ENCODE measurements at regions not wholly inside any gene's neighbourhood (a gene's known extent, or its start where the extent isn't known, plus 50 kb on each side); places are given as distances from the start of the nearest gene placed in this dataset.
"Not testable (repeated sequence)": the region's sequence is repeated elsewhere in the genome, so short reads cannot be mapped to it uniquely, and the experiment has no call there.

DNA sequence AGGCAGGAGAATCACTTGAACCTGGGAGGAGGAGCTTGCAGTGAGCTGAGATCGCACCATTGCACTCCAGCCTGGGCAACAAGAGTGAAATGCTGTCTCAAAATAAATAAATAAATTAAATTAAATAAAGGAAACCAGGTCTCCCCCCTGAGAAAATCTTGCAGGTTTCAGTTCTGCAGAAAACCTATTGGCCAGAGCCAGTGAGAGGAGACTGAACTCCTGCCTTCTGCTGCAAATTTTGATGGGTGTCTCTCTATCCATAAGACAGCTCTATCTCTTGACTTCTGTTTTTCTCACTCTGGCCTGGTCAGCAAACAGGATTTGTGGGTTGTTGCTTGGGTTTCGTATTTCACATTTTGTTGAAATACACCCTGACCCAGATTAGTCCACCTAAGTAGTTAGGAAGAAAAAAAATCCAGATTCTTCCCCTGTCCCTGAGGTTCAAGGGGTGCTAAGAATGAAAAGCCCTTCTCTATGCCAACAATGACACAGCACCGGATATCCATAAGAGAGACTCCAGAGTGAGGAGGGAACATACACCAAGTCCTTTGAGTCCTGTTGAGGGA, 86.7 kb upstream of the MAP4K4 start:
- no peak for DNase-seq (ENCODE audit: low read depth)

DNA sequence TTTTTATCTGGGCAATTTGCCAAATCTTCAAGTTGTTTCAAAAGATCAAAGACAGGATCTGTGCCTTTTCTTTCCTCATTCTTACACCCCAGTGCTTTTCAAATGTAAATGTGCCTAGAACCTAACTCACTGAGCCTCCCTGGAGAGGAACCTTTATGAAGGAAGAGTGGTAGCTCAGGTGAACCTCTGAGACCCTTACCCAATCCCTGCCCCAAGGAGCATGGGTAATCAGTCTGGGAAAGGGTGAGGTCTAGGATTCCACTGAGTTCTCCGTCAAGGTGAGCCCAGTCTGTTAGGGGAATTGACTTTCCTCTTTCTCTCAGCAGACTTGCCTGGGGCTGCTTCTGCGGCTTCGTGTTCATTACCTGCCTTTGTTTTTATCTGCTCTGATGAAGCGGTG, 88.1 kb upstream of the MAP4K4 start:
- DNase-seq (ENCODE audit: low read depth), result no peak

DNA sequence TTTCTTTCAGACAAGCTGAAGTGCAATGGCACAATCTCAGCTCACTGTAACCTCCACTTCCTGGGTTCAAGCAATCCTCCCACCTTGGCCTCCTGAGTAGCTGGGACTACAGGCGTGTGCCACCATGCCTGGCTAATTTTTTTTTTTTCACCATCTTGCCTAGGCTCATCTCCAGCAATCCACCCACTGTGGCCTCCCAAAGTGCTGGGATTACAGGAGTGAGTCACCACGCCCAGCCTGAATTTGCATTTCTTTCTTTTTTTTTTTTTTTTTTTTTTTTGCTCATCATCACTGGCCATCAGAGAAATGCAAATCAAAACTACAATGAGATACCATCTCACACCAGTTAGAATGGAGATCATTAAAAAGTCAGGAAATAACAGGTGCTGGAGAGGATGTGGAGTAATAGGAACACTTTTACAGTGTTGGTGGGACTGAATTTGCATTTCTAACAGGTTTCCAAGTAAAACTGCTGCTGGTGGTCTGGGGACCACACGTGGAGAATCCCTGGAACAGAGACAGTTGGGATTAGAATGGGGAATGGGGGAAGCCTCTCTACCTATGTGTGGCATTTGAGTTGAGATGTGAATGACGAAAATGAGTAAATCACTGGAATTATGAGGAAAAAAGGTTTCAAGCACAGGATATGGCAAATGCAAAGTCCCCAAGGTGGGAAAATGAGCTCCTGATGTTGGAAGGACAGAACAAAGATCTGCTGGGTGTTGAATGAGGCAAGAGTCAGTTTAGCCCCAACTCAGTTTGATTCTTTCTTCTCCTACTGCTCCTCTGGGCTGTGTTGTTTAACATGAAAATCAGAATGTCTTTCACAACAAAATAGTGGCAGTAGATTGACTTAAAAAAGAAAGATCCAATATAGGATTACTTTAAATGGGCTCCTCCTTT, 88.8 kb upstream of the MAP4K4 start:
- no peak for DNase-seq (ENCODE audit: low read depth)

DNA sequence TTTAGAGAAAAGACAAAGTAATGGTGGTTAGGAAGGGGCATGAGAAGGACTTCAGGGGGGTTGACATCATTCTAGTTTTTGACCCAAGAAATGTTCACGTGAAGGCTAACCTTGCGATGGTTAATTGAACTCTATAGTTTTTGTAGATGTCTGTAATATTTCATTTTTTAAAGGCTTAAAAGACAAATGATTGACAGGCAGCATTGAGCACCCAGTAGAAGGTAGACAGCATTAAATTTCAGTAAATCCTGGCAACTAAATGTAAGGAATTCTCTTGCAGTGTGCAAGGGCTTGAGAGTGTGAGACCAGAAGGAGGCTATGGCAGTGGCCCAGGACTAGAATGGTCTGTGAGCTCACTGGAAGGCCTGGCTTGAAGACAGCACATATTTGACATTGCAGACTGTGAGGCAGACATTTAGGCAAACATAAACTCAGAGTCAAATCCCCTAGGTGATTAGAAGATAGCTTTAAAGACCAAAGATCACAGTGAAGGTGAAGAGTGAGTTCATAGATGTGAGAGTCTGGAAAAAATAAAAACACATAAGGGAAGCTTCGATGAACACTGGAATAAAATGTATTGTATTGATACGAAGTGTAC, 100.1 kb upstream of the MAP4K4 start:
- DNase-seq (ENCODE audit: low read depth), result peak; percentile 48

DNA sequence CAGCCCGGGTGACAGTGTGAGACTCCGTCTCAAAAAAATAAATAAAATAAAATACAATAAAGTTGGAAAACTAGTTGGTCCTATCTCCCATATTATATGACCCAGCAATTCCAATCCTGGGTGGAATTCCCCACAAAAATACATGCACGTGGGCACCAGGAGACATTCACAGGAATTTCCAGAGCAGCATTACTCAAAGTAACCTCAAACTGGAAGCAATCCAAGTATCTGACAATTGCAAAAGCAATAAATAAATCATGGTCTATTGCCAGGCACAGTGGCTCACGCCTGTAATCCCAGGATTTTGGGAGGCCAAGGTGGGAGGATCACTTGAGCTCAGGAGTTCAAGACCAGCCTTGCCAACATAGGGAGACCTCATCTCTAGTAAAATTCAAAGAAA, 101.2 kb upstream of the MAP4K4 start:
- DNase-seq (ENCODE audit: low read depth), result no peak

DNA sequence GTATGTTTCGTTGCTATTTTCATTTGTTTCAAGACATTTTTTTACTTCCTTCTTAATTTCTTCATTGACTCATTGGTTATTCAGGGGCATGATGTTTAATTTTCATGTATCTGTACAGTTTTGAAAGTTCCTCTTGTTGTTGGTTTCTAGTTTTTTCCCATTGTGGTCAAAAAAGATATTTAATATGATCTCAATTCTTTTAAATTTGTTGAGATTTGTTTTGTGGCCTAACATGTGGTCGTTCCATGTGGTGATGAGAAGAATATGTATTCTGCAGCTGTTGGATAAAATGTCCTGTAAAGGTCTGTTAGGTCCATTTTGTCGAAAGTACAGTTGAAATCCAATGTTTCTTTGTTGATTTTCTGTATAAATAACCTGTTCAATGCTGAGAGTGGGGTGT, 110.3 kb upstream of the MAP4K4 start:
- no peak for DNase-seq (ENCODE audit: low read depth)

DNA sequence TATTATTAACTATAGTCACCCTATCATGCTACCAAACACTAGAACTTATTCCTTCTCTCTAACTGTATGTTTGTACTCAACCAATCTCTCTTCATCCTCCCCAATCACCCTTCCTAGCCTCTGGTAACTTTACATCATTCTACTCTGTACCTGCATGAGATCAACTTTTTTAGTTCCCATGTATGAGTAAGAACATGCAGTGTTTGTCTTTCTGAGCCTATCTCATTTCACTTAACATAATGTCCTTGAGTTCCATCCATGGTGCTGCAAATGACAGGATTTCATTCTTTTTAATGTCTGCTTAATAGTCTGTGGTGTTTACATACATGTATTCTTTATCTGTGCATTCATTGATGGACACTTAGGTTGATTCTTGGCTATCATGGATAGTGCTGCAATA, 108.9 kb upstream of the RFX8 start:
- no peak for DNase-seq (ENCODE audit: low read depth)

DNA sequence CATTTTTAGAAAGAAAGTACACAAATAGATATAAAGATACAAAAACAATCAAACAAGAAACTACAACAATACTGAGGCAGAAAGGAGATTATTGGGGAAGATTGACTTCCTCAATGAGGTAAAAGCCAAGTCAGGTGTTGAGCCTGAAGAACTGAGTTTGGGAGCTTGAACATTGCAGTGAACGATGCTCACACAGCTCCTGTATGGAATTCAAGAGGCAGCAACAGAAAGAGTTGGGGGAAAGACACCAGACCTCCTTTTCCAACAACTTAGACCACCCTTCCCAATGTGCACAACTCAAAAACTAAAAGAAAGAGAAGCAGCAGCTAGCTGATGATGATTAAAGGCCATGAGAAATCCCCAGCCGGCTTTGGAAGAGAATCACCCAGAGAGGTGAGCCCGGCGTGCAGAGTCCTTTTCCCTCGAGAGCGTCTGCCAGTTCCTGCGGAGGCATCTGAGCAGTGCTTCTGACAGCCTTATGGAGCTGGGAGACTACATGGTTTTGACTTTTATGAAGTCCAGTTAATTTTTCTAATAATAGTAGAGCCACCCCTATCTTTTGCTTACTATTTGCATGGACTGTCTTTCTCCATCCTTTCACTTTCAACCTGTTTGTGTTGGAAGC, 106.9 kb upstream of the RFX8 start:
- no peak for DNase-seq (ENCODE audit: low read depth)

DNA sequence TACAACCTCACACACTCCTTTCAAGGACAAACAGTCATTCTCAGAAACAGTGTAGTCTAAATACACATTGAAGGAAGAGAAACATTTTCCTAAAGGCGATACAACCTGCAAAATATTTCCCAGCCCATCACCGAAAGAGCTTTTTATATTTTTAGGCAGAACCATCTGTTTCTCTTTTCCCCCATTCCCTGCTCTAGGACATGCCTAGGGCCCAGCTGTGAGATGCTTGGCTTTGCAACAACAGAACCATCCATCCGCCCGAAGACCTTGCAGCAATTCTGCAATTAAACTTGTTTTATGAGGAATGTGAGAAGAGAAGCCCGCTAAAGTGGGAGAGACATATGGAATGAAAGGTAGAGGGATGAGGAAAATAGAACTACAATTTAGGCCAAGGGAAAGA, 105.6 kb upstream of the RFX8 start:
- no peak for DNase-seq (ENCODE audit: low read depth)

DNA sequence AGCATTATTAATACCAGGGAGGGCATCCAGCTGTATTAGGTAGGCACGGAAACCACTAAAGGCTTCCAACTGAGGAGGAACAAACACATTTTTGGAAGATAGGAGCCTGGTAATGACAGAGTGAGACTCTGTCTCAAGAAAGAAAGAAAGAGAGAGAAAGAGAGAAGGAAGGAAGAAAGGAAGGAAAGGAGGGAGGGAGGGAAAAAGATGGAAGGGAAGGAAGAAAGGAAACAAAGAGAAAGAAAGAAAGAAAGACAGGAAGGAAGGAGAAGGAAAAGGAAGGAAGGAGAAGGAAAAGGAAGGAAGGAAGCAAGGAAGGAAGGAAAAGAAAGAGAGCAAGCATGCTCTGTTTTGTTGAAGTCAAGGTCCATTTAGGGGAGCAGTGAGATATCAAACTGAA, 103.8 kb upstream of the RFX8 start:
- no peak for DNase-seq (ENCODE audit: low read depth)

DNA sequence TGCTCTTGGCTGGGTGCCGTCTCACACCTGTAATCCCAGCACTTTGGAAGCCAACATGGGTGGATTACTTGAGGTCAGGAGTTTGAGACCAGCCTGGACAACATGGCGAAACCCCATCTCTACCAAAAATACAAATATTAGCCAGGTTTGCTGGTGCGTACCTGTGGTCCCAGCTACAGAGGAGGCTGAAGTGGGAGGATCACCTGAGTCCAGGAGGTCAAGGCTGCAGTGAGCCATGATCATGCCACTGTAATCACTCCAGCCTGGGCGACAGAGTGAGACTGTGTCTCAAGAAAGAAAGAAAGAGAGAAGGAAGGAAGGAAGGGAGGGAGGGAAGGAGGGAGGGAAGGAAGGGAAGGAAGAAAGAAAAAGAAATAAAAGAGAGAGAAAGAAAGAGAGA, 103.2 kb upstream of the RFX8 start:
- not testable (repeated sequence) for DNase-seq (ENCODE audit: low read depth)

DNA sequence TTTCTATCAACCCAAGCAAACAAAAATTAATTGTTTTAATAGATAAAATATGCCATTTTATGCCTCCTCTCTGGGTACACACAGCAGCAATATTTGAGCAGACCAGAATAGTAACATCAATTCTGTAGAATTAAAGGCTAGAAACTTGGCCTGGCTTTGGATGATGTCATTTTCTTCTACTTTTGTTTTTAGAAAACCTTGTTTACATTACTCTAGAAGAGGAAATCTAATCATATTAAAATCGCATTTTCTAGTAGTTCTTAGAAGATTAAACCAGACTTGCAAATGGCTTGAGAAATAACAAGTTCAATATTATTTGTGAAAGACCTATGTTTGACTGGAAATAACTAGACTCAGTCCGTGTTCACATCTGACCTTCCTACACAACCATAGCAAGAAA, 102.3 kb upstream of the RFX8 start:
- DNase-seq (ENCODE audit: low read depth), result no peak

DNA sequence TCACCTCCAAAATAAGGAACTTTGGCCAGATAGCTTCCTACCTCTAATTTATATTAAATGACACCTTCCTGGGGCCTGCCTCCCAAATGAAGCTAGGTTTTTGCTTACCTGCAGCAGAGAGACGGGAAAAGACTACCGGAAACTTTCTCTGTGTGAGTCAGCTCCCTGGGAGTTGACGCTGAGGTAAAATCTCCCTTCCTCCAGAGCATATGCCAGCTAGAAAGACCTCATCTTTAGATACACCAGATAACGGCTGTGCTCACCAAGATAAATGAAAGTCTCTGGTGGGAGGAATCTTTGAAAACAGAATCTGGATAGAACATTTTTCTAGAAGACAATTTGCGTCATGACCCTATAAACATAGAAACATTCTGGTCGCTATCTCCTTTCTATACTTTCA, 99.7 kb upstream of the RFX8 start:
- DNase-seq (ENCODE audit: low read depth), result no peak

DNA sequence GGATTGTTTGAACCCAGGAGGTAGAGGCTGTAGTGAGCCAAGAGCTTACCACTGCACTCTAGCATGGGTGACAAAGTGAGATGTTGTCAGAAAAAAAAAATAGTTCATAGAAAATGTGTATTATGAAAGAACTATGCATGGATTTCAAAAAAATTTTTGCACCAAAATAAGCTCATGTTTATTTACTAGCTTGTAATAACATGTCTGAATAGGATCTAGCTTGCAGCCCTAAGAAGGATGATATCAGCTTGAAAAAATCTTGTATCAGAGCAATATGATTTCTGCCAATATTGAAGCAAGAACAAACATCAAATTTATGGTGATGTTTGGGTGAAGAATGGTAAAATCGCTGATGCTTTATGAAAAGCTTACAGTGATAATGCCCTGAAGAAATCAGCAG, 97.0 kb upstream of the RFX8 start:
- DNase-seq (ENCODE audit: low read depth), result no peak

DNA sequence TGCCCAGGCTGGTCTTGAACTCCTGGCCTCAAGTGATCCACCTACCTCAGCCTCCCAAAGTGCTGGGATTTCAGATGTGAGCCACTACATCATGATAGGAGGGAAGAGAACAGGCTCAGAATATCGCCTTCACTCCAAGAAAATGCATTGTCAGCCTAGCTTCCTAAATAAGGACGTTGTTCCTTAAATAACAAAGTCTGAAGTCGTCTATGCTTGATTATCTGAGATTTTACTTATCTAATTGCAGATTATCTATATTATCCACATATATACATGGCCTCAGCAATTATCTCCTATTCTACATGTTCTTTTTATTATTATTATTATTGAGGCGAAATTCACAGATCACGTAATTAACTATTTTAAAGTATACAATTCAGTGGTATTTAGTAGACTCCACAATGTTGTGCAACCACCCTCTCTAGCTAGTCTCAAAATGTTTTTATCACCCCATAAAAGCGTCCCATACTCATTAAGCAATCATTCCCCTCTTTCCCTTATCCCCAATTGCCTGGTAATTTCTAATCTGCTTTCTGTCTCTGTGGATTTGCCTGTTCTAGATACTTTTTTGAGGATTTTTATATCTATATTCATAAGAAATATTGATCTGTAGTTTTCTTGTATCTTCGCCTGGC, 95.1 kb upstream of the RFX8 start:
- no peak for DNase-seq (ENCODE audit: low read depth)

DNA sequence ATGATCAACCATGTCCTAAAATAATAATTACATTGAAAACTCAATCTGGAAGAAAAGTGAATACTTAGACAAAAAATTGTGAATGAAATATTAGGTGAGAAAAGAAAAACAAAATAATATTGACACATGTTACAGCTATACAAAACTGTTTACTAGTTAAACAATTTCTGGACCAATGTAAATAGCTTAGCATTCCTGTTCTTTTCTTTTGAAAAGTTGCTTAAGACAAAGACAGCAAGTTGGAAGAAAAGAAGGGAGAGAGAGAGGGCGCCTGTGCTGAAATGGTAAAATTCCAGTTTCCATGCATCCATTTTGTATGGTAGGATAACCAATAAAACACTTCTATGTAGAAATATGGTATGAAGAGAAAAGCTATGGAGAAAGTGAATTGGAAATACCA, 94.1 kb upstream of the RFX8 start:
- no peak for DNase-seq (ENCODE audit: low read depth)

DNA sequence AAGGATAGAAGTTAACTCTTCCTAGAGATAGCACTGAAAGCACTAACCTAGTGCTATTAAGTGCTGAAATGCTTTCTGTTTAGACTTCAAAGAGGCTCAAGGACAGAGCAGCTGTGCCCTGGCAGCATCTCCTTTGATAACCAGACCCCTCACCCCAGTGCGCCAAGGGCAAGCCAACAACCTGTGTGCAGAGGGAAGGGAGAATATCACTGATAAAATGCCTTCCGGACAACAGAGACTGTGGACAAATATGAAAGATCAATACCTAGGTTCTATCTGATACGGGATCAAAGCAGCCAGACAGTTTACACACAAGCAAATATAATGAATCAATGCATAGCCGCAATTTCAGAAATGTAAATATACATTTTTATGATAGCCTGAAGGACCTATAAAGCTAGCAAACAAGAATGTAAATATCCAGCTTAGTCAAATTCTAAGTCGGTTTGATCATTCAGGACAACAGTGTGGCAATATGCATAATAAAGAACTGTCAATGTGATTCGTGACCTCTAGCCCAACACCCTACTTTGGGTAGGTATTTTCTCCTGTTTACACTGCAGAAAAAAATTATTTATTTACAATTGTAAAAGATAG, 91.8 kb upstream of the RFX8 start:
- DNase-seq (ENCODE audit: low read depth), result no peak

DNA sequence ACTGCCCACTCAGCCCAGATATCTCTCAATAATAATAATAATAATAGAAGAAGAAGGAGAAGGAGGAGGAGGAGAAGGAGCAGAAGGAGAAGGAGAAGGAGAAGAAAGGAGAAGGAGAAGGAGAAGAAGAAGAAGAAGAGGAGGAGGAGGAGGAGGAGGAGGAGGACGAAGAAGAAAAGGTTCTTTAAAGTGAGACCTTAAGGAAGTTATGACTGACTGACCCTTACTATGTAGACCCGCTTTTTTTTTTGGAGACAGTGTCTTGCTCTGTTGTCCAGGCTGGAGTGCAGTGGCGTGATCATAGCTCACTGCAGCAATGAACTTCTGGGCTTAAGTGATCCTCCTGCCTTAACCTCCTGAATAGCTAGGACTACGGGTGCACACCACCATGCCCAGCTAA, 88.9 kb upstream of the RFX8 start:
- no peak for DNase-seq (ENCODE audit: low read depth)

DNA sequence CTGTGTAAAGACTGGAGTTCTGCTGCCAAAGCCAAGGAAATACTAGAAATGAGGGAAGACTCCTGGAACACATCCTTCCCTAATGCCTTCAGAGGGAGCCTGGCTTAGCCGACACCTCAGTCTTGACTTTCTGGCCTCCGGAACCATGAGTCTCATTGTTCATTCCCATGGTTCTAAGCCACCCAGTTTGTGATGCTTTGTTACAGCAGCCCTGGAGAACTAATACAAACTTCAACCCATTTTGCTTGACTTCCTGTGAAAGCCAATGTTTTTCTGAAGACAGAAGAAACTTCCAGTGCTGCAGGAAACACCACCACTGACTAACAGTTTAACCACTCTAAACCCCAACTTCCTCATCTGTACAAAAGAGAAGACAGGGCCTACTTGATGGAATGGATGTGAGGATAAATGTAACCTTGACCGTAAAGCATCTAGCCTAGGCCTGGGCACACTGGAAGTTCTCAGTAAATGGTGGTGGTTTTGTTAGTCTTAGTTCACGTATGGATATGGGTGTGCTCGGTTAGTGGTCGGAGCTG, 85.9 kb upstream of the RFX8 start:
- no peak for DNase-seq (ENCODE audit: low read depth)

DNA sequence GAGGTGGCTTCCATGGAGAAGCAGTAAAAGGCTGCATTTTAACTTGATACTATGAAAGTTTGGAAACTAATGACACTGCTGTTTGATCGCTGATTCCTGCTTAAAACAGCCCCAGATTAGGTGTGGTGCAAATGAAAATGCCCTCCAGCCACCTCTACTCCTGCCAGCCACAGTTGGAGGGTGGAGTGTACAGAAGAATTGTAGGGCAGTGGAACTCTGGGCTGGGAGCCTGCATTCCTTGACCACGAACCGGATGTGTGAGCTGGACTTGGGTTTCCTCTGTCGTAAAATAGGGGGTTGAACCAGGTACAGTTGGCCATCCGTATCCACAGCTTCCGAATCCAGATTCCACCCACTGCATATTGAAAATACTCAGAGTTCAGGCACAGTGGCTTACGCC, 84.6 kb upstream of the RFX8 start:
- no peak for DNase-seq (ENCODE audit: low read depth)

DNA sequence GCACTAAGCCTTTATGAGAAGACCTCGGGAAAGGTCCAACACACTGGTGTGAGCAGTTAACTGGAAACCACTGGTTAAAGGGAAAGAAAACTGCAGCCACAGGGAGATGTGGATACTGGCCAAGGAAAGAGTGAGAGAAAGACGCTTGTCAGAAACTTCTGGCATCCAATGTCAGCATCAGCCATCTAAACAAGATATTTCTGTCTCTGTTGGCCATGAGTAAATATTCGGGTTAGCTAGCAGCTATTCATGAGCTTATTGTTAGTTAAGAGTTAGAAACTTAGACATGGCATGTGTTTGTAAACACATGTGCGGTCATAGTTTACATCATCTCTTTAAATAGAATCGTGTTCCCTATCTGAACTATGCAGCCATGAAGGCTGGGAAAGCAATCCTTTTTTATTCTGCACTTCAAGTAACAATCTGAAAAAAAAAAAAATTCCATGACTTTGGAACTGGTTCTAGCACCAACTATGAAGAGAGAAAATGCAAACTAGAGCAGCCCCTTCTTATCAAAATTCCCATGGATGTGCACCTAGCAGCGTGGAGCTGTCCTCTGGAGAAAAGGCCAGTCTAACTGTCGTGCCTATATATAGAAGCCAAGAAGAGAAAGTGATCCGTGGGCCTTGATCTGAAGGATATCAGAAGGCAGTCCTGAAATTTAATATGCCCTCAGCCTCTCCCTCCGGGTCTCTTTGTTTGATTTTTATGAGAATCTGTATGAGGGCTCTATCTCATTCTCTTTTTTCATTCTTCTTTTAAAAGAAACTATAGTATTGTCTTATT, 84.0 kb upstream of the RFX8 start:
- DNase-seq (ENCODE audit: low read depth), result peak; percentile 31

Measured in GM04503 (cell line).